ENCODE measurements at regions not wholly inside any gene's neighbourhood (a gene's known extent, or its start where the extent isn't known, plus 50 kb on each side); places are given as distances from the start of the nearest gene placed in this dataset.
"Not testable (repeated sequence)": the region's sequence is repeated elsewhere in the genome, so short reads cannot be mapped to it uniquely, and the experiment has no call there.

- DNase-seq (ENCODE audit: low read depth): no peak
These were observed 1010.8 kb upstream of the EDIL3 start for GRCh38 chr5:85395526-85395925.

GRCh38 chr5:85397451-85397850, 1012.8 kb upstream of the EDIL3 start:
- no peak for DNase-seq (ENCODE audit: low read depth)

- no peak for DNase-seq (ENCODE audit: low read depth)
These were observed 1043.8 kb upstream of the EDIL3 start for GRCh38 chr5:85428426-85428934.

- not testable (repeated sequence) for DNase-seq (ENCODE audit: low read depth)
These were observed 1047.0 kb upstream of the EDIL3 start for GRCh38 chr5:85431726-85432125.

GRCh38 chr5:85441156-85441555, 1056.5 kb upstream of the EDIL3 start:
- DNase-seq (ENCODE audit: low read depth): no peak

GRCh38 chr5:85441853-85442252, 1057.2 kb upstream of the EDIL3 start:
- no peak for DNase-seq (ENCODE audit: low read depth)

- DNase-seq (ENCODE audit: low read depth): no peak
These were observed 1067.8 kb upstream of the EDIL3 start for GRCh38 chr5:85452322-85453025.

GRCh38 chr5:85453026-85453349, 1068.3 kb upstream of the EDIL3 start:
- DNase-seq (ENCODE audit: low read depth): no peak

GRCh38 chr5:85458319-85458718, 1073.6 kb upstream of the EDIL3 start:
- DNase-seq (ENCODE audit: low read depth): no peak

GRCh38 chr5:85462957-85463356, 1078.3 kb upstream of the EDIL3 start:
- DNase-seq (ENCODE audit: low read depth): no peak

- no peak for DNase-seq (ENCODE audit: low read depth)
These were observed 1081.7 kb upstream of the EDIL3 start for GRCh38 chr5:85466423-85466822.

GRCh38 chr5:85472749-85473148, 1088.1 kb upstream of the EDIL3 start:
- no peak for DNase-seq (ENCODE audit: low read depth)

GRCh38 chr5:85475151-85475550, 1090.5 kb upstream of the EDIL3 start:
- DNase-seq (ENCODE audit: low read depth): not testable (repeated sequence)

GRCh38 chr5:85476617-85477016, 1091.9 kb upstream of the EDIL3 start:
- no peak for DNase-seq (ENCODE audit: low read depth)

- no peak for DNase-seq (ENCODE audit: low read depth)
These were observed 1095.2 kb upstream of the EDIL3 start for GRCh38 chr5:85479849-85480248.

GRCh38 chr5:85484982-85485574, 1100.4 kb upstream of the EDIL3 start:
- no peak for DNase-seq (ENCODE audit: low read depth)

GRCh38 chr5:85488295-85488694, 1103.6 kb upstream of the EDIL3 start:
- no peak for DNase-seq (ENCODE audit: low read depth)

- no peak for DNase-seq (ENCODE audit: low read depth)
These were observed 1116.2 kb upstream of the EDIL3 start for GRCh38 chr5:85500869-85501268.

GRCh38 chr5:85512896-85513295, 1104.8 kb upstream of the COX7C start:
- no peak for DNase-seq (ENCODE audit: low read depth)

GRCh38 chr5:85515588-85515987, 1102.2 kb upstream of the COX7C start:
- DNase-seq (ENCODE audit: low read depth): no peak

GRCh38 chr5:85517386-85517785, 1100.4 kb upstream of the COX7C start:
- DNase-seq (ENCODE audit: low read depth): no peak

GRCh38 chr5:85533341-85534047, 1084.2 kb upstream of the COX7C start:
- no peak for DNase-seq (ENCODE audit: low read depth)

GRCh38 chr5:85538362-85538761, 1079.4 kb upstream of the COX7C start:
- no peak for DNase-seq (ENCODE audit: low read depth)

Data from fibroblast of the conjunctiva (primary cell).